ENCODE measurements at regions not wholly inside any gene's neighbourhood (a gene's known extent, or its start where the extent isn't known, plus 50 kb on each side); places are given as distances from the start of the nearest gene placed in this dataset.

GRCh38 chr7:95646350-95646749 is 50.0 kb upstream of the PDK4 start:
- Mint-ChIP-seq H3K27ac (no peak overlapping the region), H3K4me1 (ENCODE audit: low read depth) (no peaks in the 10 kb centered on the region), H3K9me3 (no peaks in the 10 kb centered on the region), H3K4me3 (no peak overlapping the region), H3K36me3 (ENCODE audit: low read depth) (no peaks in the 10 kb centered on the region), H3K27me3 (ENCODE audit: insufficient read depth) (peaks cover 2% of the 10 kb centered on the region)
- intact Hi-C loops (cut with micrococcal nuclease), result no loop called here
- no peak for DNase-seq (ENCODE audit: low spot score)

Measured in activated T-helper 1 cell treated with anti-CD3 and anti-CD28 coated beads, Interleukin-12 subunit alpha, Interleukin-12 subunit beta, Interleukin-2, Interleukin-4 antibody, amounts not matched to agents 30 ng/mL and 10 ng/mL and 1 ng/mL, durations not matched to agents 14 hours and 24 hours and 36 hours (primary cell).